Neutrophil (primary cell): ENCODE measurements at regions not wholly inside any gene's neighbourhood (a gene's known extent, or its start where the extent isn't known, plus 50 kb on each side); places are given as distances from the start of the nearest gene placed in this dataset.

Experiments used
- H3K27ac ChIP-seq: fragments of 200-600 bp; sonication (generic); 2 replicates; pipeline ENCODE4 v1.5.1; 2016; ENCODE audit warnings: mild to moderate bottlenecking, moderate library complexity
- H3K27me3 ChIP-seq: fragments of 200-600 bp; sonication (generic); 2 replicates; pipeline ENCODE4 v1.6.0; 2016; ENCODE audit warnings: mild to moderate bottlenecking
- H3K36me3 ChIP-seq: fragments of 200-600 bp; sonication (generic); 2 replicates; pipeline ENCODE4 v1.5.1; 2017
- H3K4me1 ChIP-seq, 2 experiments: fragments of 200-600 bp in 1 of 2; sonication (generic) in 1 of 2; 1 replicate in 1 of 2; 2 replicates in 1 of 2; pipeline versions ENCODE4 v1.5.1 to v1.6.1; 2013 to 2016; ENCODE audit warnings: low read depth in 1 of 2, low read length in 1 of 2, mild to moderate bottlenecking in 1 of 2, moderate library complexity in 1 of 2; ENCODE audit not compliant: control insufficient read depth in 1 of 2, insufficient read depth in 1 of 2
- H3K4me3 ChIP-seq, 2 experiments: fragments of 200-600 bp in 1 of 2; sonication (generic) in 1 of 2; 1 replicate in 1 of 2; 2 replicates in 1 of 2; pipeline ENCODE4 v1.5.1; 2013 to 2016; ENCODE audit warnings: low read depth in 1 of 2, low read length in 1 of 2, mild to moderate bottlenecking in 1 of 2, moderate library complexity in 1 of 2
- H3K9me3 ChIP-seq: fragments of 200-600 bp; sonication (generic); 2 replicates; pipeline ENCODE4 v1.5.1; 2016
- CTCF ChIP-seq: fragments of 200-600 bp; sonication (generic); IDR thresholded peaks from 2 replicates; pipeline ENCODE4 v1.5.1; 2016; ENCODE audit warnings: antibody characterized with exemption

GRCh38 chr4:81625422-81626417 is 154.0 kb upstream of the RASGEF1B start:
- no peak for TF ChIP-seq CTCF
- Histone ChIP-seq H3K9me3 (no peaks in the 10 kb centered on the region), H3K36me3 (no peaks in the 10 kb centered on the region), H3K27ac (no peak overlapping the region), H3K27me3 (no peaks in the 10 kb centered on the region), H3K4me1 (no peaks in the 10 kb centered on the region), H3K4me3 (no peak overlapping the region)

- Histone ChIP-seq H3K36me3 (no peaks in the 10 kb centered on the region), H3K4me3 (no peak overlapping the region), H3K27me3 (no peaks in the 10 kb centered on the region), H3K4me1 (no peaks in the 10 kb centered on the region), H3K27ac (no peak overlapping the region), H3K9me3 (no peaks in the 10 kb centered on the region)
- TF ChIP-seq CTCF, result no peak
Measured at GRCh38 chr4:81623434-81623833, 151.7 kb upstream of the RASGEF1B start.

GRCh38 chr4:81622474-81623184 is 150.9 kb upstream of the RASGEF1B start:
- H3K4me1 ChIP-seq, result no peaks in the 10 kb centered on the region
- no peaks in the 10 kb centered on the region for H3K27me3 ChIP-seq
- H3K4me3 ChIP-seq, result no peak overlapping the region

GRCh38 chr4:81622028-81622427 is 150.3 kb upstream of the RASGEF1B start:
- TF ChIP-seq CTCF, result no peak
- no peaks in the 10 kb centered on the region for H3K27me3 ChIP-seq
- no peak overlapping the region for H3K27ac ChIP-seq
- H3K36me3 ChIP-seq, result no peaks in the 10 kb centered on the region
- no peaks in the 10 kb centered on the region for H3K9me3 ChIP-seq
- H3K4me3 ChIP-seq, result no peak overlapping the region
- H3K4me1 ChIP-seq, result no peaks in the 10 kb centered on the region

More at GRCh38 chr4:81622474-81623184, 150.9 kb upstream of the RASGEF1B start:
- Histone ChIP-seq H3K36me3 (no peaks in the 10 kb centered on the region), H3K27ac (no peak overlapping the region), H3K9me3 (no peaks in the 10 kb centered on the region)
- TF ChIP-seq CTCF, result no peak

- Histone ChIP-seq H3K4me1 (no peaks in the 10 kb centered on the region), H3K4me3 (no peak overlapping the region), H3K27me3 (no peaks in the 10 kb centered on the region), H3K27ac (no peak overlapping the region), H3K9me3 (no peaks in the 10 kb centered on the region), H3K36me3 (no peaks in the 10 kb centered on the region)
- no peak for TF ChIP-seq CTCF
Measured at GRCh38 chr4:81621490-81621889, 149.8 kb upstream of the RASGEF1B start.
